GM19452 (cell line): ENCODE measurements at regions not wholly inside any gene's neighbourhood (a gene's known extent, or its start where the extent isn't known, plus 50 kb on each side); places are given as distances from the start of the nearest gene placed in this dataset.

Experiments
- ATAC-seq: cut with Tn5 transposase; IDR thresholded peaks from one replicate; pipeline ENCODE4 v1.9.1; 2021; ENCODE audit not compliant: unreplicated experiment

DNA sequence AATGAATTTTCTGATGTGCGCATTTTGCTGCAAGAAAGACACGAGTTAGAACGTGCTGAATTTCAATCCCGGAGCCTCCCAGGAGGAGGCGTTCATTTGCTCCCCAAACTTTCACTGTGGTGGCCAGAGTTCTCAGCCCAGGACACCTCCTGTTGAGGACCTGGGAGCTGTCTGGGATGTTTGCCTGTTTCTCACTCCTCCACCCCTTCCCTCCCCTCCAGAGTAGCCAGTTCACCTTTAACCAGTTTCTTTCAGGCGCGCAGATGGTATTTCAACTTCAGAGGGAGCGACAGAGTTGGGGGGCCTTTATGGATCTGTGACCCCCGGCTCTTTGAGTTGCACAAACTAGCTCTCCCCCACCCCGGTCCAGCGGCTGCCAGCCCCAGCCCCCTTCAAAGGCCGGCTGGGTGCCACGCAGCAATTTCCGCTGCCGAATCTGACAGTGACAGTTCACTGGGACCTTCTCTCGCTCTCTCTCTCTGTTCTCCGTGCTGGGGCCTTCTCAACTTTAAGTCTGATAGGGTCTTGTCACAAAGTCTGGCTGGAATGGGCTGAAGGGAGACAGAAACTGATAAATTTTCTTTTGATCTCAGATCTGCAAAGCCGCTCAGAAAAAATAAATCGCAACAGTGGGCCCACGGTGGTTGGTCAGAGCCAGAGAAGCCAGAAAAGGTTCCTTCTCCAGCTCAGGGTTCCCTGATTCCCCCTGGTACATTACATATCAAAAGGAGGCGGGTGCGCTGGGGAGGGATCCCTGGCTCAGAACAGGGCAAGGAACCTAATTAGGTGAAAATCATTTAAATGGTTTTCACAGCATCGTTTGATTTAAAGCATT lies 100.0 kb upstream of the STX18 start:
- ATAC-seq, result no peak

DNA sequence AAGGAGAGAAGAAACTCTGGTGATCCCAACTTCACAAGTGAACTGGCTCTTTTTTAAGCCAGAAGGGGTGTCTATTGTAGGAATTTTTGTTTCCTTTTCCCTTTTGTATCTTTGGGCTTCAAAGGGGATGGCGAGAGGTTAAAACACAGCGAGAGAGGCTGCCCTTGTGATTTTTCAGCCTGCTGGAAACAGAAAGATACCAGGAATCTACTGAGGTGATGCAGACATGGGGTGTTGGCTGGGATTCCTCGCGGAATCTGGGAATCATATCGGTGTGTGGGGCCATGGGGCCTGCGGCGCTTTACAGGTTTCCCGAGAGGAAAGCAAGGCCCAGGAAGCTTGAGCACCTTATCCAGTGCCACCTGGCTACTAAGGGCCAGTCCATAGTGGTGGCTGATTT lies 99.4 kb upstream of the STX18 start:
- no peak for ATAC-seq

DNA sequence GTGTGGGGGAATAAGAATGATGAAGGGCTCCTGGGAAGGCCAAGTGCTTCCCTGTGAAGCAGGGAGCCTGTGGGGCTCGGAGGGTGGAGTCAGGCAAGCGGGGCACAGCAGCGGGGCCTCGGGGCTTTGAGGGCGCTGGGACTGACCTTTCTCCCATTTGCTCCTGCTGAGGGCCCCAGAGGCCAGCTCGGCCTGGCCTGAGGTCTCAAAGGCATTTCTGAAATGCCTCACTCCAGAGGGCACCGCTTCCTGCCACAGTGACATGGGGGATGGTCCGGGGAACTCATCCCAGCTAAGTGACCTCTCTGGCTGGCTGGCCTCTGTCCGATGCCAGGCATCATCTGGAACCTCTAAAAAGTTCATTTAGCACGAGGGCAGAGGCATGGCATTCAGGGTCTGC lies 98.8 kb upstream of the STX18 start:
- no peak for ATAC-seq

DNA sequence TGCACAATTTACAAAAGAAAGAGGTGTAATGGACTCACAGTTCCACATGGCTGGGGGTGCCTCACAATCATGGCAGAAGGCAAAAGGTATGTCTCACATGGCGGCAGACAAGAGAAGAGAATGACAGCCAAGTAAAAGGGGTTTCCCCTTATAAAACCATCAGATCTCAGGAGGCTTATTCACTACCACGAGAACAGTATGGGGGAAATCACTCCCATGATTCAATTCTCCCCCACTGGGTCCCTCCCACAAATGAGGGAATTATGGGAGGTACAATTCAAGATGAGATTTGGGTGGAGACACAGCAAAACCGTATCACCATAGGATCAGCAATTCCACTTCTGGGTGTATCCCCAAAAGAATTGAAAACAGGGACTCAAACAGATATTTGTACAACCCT lies 97.5 kb upstream of the STX18 start:
- ATAC-seq, result no peak

DNA sequence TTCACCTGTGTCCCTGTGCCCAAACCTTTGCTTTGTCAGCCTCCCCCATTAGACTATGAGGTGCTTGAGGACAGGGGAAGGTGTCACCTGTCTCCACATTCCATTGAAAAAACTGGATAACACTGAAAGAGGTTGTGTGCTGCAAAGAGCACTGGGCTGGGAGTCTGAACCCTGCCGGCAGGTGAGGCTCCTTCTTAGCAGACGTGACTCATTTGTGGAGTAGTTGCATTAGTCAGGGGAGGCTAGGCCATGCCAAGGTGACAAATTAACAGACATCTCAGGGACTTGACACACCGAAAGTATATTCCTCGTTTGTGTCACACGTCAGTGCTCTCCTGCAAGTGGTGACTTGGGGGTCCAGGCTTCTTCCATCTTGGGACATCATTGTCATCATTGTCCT lies 95.9 kb upstream of the STX18 start:
- peak; percentile 77 for ATAC-seq

DNA sequence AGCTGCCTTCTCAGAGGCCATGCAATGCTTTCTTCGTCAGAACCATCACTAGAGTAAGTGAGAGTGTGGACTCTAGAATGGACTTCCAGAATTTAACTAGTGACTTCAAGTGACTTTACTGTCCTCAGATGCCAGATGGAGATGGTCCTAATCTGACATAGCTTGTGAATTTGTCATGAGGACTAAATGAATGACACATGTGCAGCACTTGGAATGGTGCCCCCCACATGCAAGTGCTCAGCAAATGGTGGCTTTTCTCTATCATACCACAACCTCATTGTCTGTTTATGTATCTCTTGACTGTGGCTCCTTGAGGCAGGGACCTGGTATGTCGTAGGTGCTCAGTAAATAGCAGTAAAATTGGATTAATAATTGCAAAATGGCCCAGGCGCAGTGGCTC lies 91.6 kb upstream of the STX18 start:
- no peak for ATAC-seq

DNA sequence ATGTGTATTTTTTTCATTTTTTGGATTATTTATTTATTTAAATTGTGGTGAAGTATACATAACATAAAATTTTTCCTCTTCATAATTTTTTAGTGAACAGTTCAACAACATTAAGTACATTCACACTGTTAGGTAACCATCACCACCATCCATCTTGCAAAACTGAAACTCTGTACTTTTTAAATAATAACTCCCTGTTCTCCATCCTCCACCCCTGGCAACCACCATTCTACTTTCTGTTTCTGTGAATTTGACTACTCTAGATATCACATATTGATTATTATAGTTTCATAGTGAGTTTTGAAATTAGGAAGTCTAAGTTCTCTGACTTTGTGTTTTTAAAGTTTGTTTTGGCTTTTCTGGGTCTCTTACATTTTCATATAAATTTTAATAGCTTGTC lies 89.3 kb upstream of the STX18 start:
- ATAC-seq, result peak; percentile 96

DNA sequence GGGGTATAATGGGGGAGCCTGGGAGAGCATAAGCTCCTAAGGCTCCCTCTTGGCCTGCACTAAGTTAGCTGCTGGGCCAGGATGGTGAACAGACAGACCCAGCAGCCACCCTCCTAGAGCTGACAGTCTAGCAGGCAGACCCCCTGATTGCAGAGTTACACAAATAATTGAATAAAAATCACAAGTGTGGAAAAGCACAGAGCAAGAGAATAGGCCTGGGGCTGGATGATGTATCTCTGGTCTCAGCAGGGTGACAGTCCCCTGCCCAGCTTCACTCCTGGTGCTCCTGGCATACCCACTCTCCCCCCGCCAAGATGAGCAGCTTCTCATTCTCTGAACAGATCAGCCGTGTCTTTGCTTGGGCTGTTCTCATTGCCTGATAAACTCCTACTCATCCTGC lies 86.1 kb upstream of the STX18 start:
- no peak for ATAC-seq

DNA sequence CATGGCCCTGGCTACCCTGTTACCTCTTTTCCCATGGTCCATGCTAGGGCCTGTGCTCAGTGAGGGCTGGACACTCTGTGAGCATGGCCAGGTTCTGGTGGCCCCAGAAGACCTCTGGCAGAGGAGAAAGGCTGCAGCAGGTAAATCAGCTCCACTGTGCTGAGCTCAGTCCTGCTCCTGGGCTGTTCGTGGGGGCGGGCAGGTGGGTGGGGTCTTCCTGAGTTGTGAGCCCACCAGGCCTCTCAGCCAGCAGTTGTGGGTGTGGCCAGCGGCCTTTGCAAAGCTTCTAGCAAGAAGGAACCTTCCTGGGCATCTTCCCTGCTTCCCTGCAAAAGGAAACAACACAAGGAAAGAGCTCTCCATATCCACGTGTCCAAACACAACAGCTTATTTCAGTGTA lies 85.3 kb upstream of the STX18 start:
- ATAC-seq, result no peak

DNA sequence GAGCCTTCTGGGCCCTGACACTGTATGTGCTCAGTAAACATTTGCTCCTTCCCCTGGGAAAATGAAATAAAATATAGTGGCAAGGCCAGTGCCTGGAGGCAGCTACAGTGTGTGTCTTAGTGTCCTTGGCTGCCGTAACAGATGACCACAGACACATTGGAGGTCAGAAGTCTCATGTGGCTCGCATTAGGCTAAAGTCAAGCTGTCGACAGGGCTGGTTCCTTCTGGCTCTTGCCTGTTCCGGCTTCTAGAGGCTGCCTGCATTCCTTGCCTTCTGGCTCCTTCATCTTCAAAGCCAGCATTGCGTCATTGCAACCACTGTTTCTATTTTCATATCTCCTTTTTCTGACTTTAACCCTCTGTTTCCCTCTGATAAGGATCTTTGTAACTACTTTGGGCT lies 83.6 kb upstream of the STX18 start:
- no peak for ATAC-seq

DNA sequence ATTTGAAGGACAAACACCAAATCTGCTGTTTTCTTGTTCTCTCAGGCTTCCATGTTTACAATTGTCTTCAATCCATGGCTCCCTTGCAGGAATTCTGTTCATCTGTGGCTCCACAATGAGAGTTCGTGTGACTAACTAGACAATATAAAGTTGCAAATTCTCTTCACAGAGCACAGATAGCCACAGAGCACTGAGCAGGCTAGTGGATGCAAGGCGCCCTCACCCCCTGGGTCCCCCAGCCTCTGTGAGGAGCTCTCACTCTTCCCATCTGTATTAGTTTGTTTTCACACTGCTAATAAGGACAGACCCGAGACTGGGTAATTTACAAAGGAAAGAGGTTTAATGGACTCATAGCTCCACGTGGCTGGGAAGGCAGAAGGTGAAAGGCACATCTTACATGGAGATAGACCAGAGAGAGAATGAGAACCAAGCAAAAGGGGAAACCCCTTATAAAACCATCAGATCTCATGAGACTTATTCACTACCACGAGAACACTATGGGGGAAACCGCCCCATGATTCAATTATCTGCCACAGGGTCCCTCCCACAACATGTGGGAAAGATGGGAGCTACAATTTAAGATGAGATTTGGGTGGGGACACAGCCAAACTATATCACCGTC lies 82.5 kb upstream of the STX18 start:
- no peak for ATAC-seq

DNA sequence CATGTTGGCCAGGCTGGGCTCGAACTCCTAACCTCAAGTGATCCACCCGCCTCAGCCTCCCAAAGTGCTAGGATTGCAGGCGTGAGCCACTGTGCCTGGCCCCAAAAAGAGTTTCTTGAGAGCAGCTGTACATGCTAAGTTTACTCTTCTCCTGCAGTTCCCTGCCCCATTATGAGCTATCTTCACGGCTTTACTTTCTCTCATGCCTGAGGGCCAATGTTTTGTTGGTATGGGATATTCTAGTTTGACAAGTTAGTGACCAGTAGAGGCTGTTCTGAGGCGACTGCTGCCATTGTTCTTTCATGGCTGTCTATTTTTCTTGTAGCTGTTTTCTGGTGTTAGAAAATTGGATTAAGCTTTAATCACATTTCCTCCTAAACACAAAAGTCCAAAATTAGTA lies 78.0 kb upstream of the STX18 start:
- no peak for ATAC-seq

DNA sequence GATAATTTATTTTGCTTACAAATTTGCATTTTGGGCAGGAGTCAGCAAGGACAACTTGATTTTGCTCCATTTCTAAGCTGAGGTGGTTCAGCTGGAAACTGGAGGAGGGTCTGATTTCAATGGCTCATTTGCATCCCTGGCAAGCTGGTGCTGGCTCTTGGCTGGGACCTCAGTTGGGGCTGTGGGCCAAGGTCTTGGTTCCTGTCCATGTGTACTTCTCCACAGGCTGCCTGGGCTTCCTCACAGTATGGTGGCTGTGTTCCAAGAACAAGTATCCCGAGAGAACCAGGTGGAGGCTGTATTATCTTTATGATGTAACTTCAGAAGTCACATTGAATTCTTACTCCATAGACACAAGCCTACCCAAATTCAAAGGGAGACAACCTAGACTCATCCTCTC lies 77.0 kb upstream of the STX18 start:
- ATAC-seq, result no peak

DNA sequence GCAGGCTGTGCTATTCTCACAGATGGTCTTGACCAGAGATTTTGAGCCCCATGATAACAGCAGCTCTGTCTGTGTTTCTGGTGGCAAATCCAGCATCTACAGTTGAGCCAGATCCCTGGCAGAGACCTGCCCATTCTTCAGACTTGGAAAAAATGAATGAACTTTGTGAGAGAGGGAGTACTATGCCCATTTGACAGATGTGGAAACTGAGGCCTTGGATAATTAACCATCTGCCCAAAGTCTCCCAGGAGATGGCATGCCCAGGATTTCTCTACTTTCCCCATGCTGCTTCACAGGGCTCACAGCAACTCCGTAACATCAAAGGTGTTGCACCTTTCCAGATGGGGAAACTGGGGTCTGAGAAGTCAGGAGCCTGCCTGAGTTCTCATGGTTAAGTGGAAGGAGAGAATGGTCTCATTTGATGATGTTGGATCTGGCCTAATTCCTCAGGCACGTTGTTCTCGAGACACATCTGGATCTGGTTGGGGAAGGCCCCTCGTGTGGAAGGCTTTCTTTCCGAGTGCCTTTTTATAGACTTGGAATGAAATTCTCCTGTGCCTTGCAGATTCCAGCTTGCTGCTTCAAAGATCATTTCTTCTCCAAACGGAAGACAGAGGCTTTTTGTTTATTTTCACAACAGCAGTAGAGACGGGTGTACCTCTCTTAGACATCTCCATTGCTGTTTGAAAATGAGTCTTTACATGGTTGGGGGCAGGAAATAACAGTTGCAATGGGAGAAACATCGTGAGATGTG lies 73.3 kb upstream of the STX18 start:
- no peak for ATAC-seq

DNA sequence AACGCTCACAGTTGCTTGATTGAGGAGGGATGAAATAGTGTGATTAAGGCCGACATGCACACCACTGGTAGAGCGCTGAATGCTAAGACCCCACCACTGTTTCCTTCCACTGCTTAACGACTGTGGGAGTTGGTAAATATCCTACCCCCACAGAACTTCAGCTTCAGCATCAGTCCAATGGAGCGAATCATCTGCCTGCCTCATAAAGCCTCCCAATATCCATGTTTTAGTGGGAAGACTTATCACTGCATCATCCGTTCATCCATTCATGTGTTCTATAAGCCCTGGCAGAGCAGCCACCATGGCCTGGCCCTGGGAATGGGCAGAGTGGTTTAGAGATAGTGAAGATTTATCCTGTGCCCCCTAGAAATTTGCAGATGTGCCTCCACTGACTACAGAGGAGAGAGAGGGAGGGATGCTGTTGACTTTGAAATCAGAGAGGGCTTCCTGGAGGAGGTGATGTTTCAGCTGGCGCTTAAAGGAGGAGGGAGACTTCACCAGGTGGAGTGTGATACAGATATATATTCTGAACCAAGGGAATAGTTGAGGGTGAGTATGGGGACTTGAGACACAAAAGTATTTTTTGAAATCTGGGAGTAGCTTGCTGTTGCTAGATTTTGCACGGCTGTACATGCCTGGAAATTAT lies 71.9 kb upstream of the STX18 start:
- no peak for ATAC-seq

DNA sequence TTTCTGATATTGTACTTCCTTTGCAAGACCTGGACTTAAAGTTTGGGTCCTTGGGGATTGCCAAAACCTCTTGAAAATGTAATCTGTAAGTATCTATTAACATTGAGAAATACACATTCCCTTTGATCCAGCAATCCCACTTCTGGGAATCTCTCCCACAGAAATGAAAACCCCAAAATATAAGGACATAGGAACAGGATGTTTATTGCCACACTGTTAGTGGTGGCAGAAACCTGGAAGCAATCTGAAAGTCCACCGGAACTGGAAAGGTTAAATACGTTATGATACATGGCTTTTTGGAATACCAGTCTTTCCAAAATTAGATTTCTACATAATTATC lies 71.2 kb upstream of the STX18 start:
- no peak for ATAC-seq

DNA sequence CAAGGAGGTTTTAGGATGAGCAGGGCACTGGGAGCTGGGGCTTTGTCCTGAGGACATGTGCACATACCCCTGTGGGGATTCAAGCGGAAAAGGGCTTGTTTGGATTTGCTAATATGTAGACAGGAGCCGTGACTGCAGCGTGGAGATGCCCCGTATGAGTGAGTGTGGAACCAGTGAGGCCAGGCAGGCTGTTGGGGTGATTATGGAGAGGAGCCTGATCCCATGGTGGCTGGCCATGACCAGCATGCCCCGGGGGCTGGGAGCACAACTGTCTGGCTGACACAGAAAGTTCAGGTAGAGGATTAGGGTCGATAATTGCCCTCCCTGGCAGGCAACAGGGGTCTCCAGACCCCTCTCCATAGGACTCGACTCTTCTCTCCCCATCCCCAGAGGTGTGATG lies 68.8 kb upstream of the STX18 start:
- ATAC-seq, result no peak

DNA sequence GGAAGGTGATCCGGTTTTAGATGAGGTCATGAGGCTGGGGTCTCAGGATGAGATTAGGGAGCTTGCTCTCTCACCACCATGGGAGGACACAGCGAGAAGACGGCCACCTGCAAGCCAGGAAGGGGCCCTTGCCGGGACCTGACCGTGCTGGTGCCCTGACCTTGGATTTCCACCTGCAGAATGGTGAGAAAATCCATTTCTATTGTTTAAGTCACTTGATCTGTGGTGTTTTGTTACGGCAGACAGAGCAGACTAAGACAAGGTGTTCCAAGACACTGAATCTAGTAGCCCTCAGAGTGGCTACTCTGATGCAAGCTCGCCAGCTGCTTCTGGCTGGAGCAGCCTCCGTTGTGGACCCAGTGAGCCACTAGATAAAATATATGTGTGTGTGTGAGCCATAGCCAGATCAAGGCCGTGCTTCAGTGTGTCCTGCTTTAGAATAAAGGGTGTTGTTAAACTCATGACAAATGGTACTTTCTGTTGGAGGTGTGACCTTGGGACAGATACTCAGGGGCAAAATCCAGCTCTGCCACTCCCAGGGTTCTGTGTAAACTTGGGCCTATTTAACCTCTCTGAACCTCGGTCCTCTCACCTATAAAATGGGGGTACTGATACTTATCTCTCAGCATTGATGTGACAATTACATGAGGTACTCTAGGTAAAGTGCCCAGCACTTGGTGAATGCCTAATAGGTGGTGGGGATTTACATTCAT lies 67.9 kb upstream of the STX18 start:
- ATAC-seq, result no peak

DNA sequence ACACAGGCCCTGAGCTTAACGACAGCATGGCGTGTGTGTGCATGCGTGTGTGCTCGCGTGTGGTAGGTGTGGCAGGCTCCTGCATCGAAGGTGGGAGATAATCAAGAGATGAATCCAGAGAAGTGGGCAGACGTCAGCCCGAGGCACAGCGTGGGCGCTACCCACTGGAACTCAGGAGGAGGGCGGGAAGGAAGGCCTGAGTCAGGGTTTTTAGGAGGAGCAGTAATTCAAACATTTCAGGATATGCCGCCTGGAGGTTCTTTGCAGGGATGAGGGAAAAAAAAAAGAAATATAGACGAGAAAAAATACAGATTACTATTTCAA lies 66.3 kb upstream of the STX18 start:
- ATAC-seq, result no peak

DNA sequence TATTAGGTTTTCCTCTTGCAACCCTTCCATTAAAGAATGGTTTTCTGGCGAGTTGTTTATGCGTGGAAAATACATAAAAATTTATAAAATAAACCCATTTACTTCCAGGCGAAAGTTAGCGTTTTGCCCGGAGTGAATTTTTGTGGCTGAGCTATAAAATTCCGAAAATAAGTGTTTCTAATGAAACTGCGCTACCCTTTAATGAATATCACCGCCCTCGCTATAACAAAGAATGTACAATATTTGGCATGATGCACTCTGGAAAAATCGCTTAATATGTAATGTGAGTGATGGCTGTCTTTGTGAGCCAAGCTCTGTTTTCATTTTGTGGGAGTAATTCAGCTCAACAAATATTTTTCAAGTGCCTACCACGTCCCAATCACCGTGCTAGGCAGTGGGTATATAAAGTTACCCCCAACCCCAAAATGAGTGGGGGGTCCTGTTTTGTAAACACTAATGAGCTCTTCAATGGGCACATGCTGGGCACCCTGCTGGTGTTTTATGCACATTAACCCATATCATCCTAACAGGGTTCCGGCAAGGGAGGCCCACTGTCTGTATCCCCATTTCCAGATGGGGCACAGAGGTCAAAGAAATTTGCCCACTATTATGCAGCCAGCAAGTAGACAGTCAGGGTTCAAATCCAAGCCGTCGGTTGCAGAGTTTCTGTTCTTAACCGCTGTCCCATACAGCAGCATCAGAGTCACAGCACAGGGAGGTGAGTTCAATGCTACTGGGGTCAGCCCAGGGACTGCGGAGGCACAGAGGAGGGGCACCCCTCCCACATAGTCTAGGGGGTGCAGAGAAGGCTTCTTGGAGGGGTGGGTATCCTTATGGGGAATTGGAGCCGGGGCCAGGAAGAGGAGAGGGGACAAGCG lies 65.7 kb upstream of the STX18 start:
- no peak for ATAC-seq
